Tibial nerve (tissue), 4 donors: ENCODE measurements at regions not wholly inside any gene's neighbourhood (a gene's known extent, or its start where the extent isn't known, plus 50 kb on each side); places are given as distances from the start of the nearest gene placed in this dataset.

Experiments used
- DNase-seq, 2 donors: peaks; one replicate each; pipeline ENCODE4 v3.0.0-alpha.2; 2019; ENCODE audit warnings: low spot score in 2 of 2
- H3K27ac ChIP-seq, 4 donors: fragments of 200-600 bp; sonication (generic) in 3 of 4; one replicate each; pipeline ENCODE4 v1.5.1; 2017 to 2019; ENCODE audit warnings: mild to moderate bottlenecking in 1 of 4
- H3K27me3 ChIP-seq, 2 donors: fragments of 200-600 bp; sonication (generic) in 1 of 2; one replicate each; pipeline versions ENCODE4 v1.5.1 to v1.6.0; 2017 to 2019
- H3K36me3 ChIP-seq, 3 donors: fragments of 200-600 bp; sonication (generic); one replicate each; pipeline ENCODE4 v1.5.1; 2018 to 2019
- H3K4me1 ChIP-seq, 4 donors: fragments of 200-600 bp; sonication (generic) in 3 of 4; one replicate each; pipeline ENCODE4 v1.5.1; 2017 to 2019
- H3K4me3 ChIP-seq, 4 donors: fragments of 200-600 bp; sonication (generic) in 3 of 4; one replicate each; pipeline ENCODE4 v1.5.1; 2017 to 2019; ENCODE audit warnings: mild to moderate bottlenecking in 1 of 4, moderate library complexity in 1 of 4
- H3K9me3 ChIP-seq, 4 donors: fragments of 200-600 bp; sonication (generic) in 3 of 4; one replicate each; pipeline ENCODE4 v1.5.1; 2017 to 2019
- EP300 ChIP-seq, 2 donors: sonication (generic); formaldehyde crosslinking; IDR thresholded peaks; one replicate each; pipeline ENCODE4 v1.6.1; 2017; ENCODE audit warnings: antibody characterized with exemption in 2 of 2, mild to moderate bottlenecking in 1 of 2
- POLR2A ChIP-seq, 2 donors: fragments of 450-650 bp; IDR thresholded peaks; one replicate each; pipeline ENCODE4 v1.6.1; 2017; ENCODE audit warnings: antibody characterized with exemption in 2 of 2, mild to moderate bottlenecking in 2 of 2, moderate library complexity in 2 of 2
- WGBS, 2 donors: methylation state at CpG; one replicate each; pipeline ENCODE4 v1.1.5; 2018; 5-methylcytosine and 5-hydroxymethylcytosine counted together
- TF ChIP-seq, protein P1 (sequence below), 5 experiments: fragments of 200-600 bp in 3 of 5; fragments of 450-650 bp in 2 of 5; sonication (generic) in 3 of 5; IDR thresholded peaks; one replicate each; pipeline ENCODE4 v1.5.1; 2016 to 2019; ENCODE audit warnings: antibody characterized with exemption in 5 of 5, mild to moderate bottlenecking in 3 of 5, moderate library complexity in 2 of 5

DNA sequence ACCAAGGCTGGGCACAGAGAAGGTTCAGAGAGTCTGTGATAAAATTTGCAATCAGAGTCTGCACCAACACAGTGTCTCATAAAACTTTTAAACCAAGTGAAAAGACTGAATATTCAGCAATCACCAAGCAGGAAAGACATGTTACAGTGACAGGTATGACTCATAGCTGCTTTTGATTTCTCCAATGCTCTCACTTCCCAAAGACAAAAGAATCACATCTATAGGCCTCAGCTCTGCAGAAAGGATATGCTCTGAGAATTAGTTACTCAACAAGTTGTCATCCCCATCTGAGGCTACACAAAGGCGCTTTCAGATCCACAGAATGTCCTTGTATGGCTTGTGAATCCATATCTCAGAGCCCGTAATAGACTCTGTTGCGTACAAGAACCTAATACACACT is 92.5 kb downstream of the KCNF1 start:
- no peaks in the 10 kb centered on the region for H3K9me3 ChIP-seq
- H3K27ac ChIP-seq, result no peak overlapping the region
- TF ChIP-seq, protein P1, sequence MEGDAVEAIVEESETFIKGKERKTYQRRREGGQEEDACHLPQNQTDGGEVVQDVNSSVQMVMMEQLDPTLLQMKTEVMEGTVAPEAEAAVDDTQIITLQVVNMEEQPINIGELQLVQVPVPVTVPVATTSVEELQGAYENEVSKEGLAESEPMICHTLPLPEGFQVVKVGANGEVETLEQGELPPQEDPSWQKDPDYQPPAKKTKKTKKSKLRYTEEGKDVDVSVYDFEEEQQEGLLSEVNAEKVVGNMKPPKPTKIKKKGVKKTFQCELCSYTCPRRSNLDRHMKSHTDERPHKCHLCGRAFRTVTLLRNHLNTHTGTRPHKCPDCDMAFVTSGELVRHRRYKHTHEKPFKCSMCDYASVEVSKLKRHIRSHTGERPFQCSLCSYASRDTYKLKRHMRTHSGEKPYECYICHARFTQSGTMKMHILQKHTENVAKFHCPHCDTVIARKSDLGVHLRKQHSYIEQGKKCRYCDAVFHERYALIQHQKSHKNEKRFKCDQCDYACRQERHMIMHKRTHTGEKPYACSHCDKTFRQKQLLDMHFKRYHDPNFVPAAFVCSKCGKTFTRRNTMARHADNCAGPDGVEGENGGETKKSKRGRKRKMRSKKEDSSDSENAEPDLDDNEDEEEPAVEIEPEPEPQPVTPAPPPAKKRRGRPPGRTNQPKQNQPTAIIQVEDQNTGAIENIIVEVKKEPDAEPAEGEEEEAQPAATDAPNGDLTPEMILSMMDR (IDR thresholded peaks at IDR 0.05), result no peak
- no peak for TF ChIP-seq EP300 (IDR thresholded peaks at IDR 0.05)
- TF ChIP-seq POLR2A (IDR thresholded peaks at IDR 0.05), result no peak
- H3K27me3 ChIP-seq, result no peaks in the 10 kb centered on the region
- H3K4me1 ChIP-seq, result no peaks in the 10 kb centered on the region
- H3K4me3 ChIP-seq, result no peak overlapping the region
- 76 to 85% methylated on average over 3 of the region's 3 CpGs for WGBS, 2 donors
- no peak for DNase-seq
- no peaks in the 10 kb centered on the region for H3K36me3 ChIP-seq

DNA sequence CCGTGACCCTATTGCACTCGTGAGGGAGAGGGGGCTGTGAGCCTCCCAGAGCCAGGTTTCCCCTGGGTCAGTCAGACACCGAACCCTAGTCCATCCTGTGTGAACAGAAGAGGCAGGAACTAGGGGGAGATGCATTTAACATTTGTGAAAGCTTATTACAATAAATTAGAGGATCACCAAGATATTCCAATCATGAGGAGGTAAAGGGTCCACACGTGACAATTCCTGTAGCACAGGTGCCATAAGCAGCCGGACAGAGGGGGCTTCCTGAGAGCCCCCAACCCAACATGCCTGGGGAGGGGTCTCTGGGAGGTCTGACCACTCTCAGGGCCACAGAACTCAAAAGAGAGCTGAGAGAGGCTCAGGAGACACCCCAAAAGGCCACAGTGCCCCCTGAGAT is 93.3 kb downstream of the KCNF1 start:
- no peaks in the 10 kb centered on the region for H3K4me1 ChIP-seq
- DNase-seq, result no peak
- WGBS, 2 donors, result 79 to 82% methylated on average over 5 of the region's 5 CpGs
- TF ChIP-seq EP300 (IDR thresholded peaks at IDR 0.05) (no peak), POLR2A (IDR thresholded peaks at IDR 0.05) (no peak)
- TF ChIP-seq, protein P1 (IDR thresholded peaks at IDR 0.05), result no peak
- H3K9me3 ChIP-seq, result no peaks in the 10 kb centered on the region
- H3K4me3 ChIP-seq, result no peak overlapping the region
- H3K27ac ChIP-seq, result no peak overlapping the region
- no peaks in the 10 kb centered on the region for H3K36me3 ChIP-seq
- H3K27me3 ChIP-seq, result no peaks in the 10 kb centered on the region

DNA sequence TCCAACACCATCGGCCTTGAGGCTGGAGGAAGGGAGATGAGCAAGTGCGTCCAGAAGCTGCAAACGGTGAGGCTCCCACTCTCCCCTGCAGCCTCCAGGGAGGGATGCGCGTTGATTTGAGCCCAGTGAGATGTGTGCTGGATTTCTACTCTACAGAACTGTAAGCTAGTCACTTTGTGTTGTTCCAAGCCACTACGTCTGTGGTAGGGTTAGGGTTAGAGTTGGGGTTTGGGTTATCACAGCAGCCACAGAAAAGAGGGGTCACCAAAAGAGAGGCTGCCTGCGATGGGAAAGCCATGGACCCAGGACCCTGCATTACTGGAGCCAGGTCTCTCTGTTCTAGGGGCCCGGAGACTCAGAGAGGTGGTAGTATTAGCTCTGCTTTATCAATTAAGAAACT is 94.5 kb downstream of the KCNF1 start:
- H3K36me3 ChIP-seq, result no peaks in the 10 kb centered on the region
- WGBS, 2 donors, result 77 to 78% methylated on average over 8 of the region's 8 CpGs
- DNase-seq, result no peak
- H3K4me1 ChIP-seq, result no peaks in the 10 kb centered on the region
- peaks cover 0 to 8% (median under 1%) of the 10 kb centered on the region in 4 donors for H3K9me3 ChIP-seq
- no peak overlapping the region for H3K27ac ChIP-seq
- TF ChIP-seq, protein P1 (IDR thresholded peaks at IDR 0.05), result no peak
- TF ChIP-seq EP300 (IDR thresholded peaks at IDR 0.05), result no peak
- no peaks in the 10 kb centered on the region for H3K27me3 ChIP-seq
- no peak overlapping the region for H3K4me3 ChIP-seq

DNA sequence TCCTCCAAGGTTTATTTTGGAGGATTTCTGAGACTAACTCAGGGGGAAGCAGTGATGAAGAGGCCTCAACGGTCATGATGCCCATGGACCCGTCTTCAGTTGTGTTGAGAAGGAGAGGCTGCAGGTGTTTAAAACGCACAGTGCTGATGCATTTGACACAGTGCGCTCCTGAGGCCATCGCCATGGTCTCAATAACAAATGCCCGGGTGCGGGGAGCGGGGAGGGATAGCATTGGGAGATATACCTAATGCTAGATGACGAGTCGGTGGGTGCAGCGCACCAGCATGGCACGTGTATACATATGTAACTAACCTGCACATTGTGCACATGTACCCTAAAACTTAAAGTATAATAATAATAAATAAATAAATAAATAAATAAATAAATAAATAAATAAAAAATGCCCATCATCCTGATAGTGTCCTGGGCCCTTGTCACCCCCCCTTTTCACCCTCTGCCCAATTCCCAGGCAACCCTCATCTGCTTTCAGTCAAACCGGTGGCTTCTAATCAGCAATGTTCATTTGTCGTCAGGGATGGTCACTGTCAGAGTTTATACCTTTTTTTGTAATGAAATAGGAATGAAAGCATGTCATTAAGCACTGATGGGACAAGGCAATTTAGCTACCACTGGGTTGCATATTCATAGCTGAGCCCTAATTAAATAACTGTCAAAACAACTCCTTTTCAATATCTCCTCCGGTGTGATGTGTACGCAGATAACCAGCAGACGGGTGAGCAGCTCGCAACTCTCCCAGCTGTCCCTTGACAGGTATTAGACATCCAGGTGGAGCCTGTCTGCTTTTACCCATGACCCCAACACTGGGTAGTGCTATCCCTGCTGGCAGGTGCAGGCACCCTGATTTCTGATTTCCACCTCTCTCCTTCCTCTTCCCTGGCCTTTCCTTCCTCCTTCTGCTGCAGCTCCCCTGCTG is 95.9 kb downstream of the KCNF1 start:
- 93 to 94% methylated on average over 18 of the region's 18 CpGs for WGBS, 2 donors
- Histone ChIP-seq H3K36me3 (no peaks in the 10 kb centered on the region), H3K27ac (no peak overlapping the region), H3K9me3 (peaks cover 0 to 22% (median 2%) of the 10 kb centered on the region in 4 donors), H3K4me3 (no peak overlapping the region), H3K4me1 (no peaks in the 10 kb centered on the region), H3K27me3 (no peaks in the 10 kb centered on the region)
- TF ChIP-seq, protein P1 (IDR thresholded peaks at IDR 0.05), result no peak
- TF ChIP-seq POLR2A (IDR thresholded peaks at IDR 0.05) (no peak), EP300 (IDR thresholded peaks at IDR 0.05) (no peak)
- no peak for DNase-seq

DNA sequence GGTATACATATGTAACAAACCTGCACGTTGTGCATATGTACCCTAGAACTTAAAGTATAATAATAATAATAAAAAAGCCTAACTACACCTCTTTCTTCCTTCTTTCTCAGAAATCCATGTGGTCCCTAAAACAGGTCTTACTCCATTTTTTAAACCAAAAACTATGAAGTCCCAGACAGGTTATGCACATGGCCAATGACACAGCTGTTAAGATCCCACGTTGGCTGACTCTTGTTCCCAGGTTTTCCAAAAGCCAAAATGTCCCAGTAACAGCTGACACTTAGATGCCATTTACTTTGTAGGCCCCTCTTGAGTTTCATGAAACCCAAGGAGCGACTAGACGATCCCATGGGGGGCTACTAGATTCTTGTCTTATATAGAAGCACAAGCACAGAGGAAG is 97.0 kb downstream of the KCNF1 start:
- H3K27ac ChIP-seq, result no peak overlapping the region
- H3K27me3 ChIP-seq, result no peaks in the 10 kb centered on the region
- H3K4me1 ChIP-seq, result no peaks in the 10 kb centered on the region
- TF ChIP-seq, protein P1 (IDR thresholded peaks at IDR 0.05), result no peak
- DNase-seq, result no peak
- H3K4me3 ChIP-seq, result no peak overlapping the region
- 83 to 84% methylated on average over 4 of the region's 4 CpGs for WGBS, 2 donors
- no peaks in the 10 kb centered on the region for H3K36me3 ChIP-seq
- peaks cover 0 to 22% (median 2%) of the 10 kb centered on the region in 4 donors for H3K9me3 ChIP-seq
